Bronchial epithelial cell (primary cell): ENCODE measurements at regions not wholly inside any gene's neighbourhood (a gene's known extent, or its start where the extent isn't known, plus 50 kb on each side); places are given as distances from the start of the nearest gene placed in this dataset.

Experiments
- DNase-seq: peaks from one replicate; pipeline ENCODE4 v3.0.0-alpha.2; 2010; ENCODE audit warnings: low read depth
- FAIRE-seq: peaks from 2 replicates; lab custom pipeline; 2011; peaks lifted over from hg19 to GRCh38; lab: Jason Lieb, UNC
- H3K27me3 ChIP-seq: 2 replicates; pipeline ENCODE4 v1.5.1; 2011; ENCODE audit warnings: low read length; ENCODE audit not compliant: control insufficient read depth, insufficient read depth
- H3K36me3 ChIP-seq: 2 replicates; pipeline ENCODE4 v1.5.1; 2011; ENCODE audit warnings: low read length; ENCODE audit not compliant: control insufficient read depth, insufficient read depth
- H3K4me3 ChIP-seq: 2 replicates; pipeline ENCODE4 v1.5.1; 2011; ENCODE audit warnings: mild to moderate bottlenecking, low read depth, low read length, control low read depth
- CTCF ChIP-seq: IDR thresholded peaks from 2 replicates; pipeline ENCODE4 v1.5.1; 2011; ENCODE audit warnings: mild to moderate bottlenecking, moderate library complexity, low read length, control low read depth, inconsistent platforms; ENCODE audit not compliant: insufficient read depth, severe bottlenecking

GRCh38 chr13:80757694-80758093 is 416.8 kb upstream of the SPRY2 start:
- FAIRE-seq, result no peak
- H3K27me3 ChIP-seq, result no peaks in the 10 kb centered on the region
- no peak for DNase-seq
- TF ChIP-seq CTCF, result no peak
- no peak overlapping the region for H3K4me3 ChIP-seq
- H3K36me3 ChIP-seq, result no peaks in the 10 kb centered on the region

- FAIRE-seq, result no peak
- no peak overlapping the region for H3K4me3 ChIP-seq
- no peaks in the 10 kb centered on the region for H3K27me3 ChIP-seq
- no peaks in the 10 kb centered on the region for H3K36me3 ChIP-seq
- DNase-seq, result no peak
- no peak for TF ChIP-seq CTCF
Observed at GRCh38 chr13:80755910-80756309, 415.0 kb upstream of the SPRY2 start.

- FAIRE-seq, result no peak
- DNase-seq, result no peak
- no peak for TF ChIP-seq CTCF
- no peaks in the 10 kb centered on the region for H3K36me3 ChIP-seq
- no peak overlapping the region for H3K4me3 ChIP-seq
- H3K27me3 ChIP-seq, result no peaks in the 10 kb centered on the region
Observed at GRCh38 chr13:80754441-80754840, 413.5 kb upstream of the SPRY2 start.

- no peaks in the 10 kb centered on the region for H3K27me3 ChIP-seq
- no peak for DNase-seq
- H3K4me3 ChIP-seq, result no peak overlapping the region
- no peak for TF ChIP-seq CTCF
- H3K36me3 ChIP-seq, result no peaks in the 10 kb centered on the region
- no peak for FAIRE-seq
Observed at GRCh38 chr13:80753866-80754265, 412.9 kb upstream of the SPRY2 start.

GRCh38 chr13:80751854-80752253 is 410.9 kb upstream of the SPRY2 start:
- TF ChIP-seq CTCF, result no peak
- FAIRE-seq (no peak), DNase-seq (no peak)
- Histone ChIP-seq H3K36me3 (no peaks in the 10 kb centered on the region), H3K4me3 (no peak overlapping the region), H3K27me3 (no peaks in the 10 kb centered on the region)

- Histone ChIP-seq H3K36me3 (no peaks in the 10 kb centered on the region), H3K4me3 (no peak overlapping the region), H3K27me3 (no peaks in the 10 kb centered on the region)
- DNase-seq (no peak), FAIRE-seq (no peak)
- TF ChIP-seq CTCF, result no peak
Observed at GRCh38 chr13:80744147-80744914, 403.4 kb upstream of the SPRY2 start.
